HG03060 (cell line): ENCODE measurements at regions not wholly inside any gene's neighbourhood (a gene's known extent, or its start where the extent isn't known, plus 50 kb on each side); places are given as distances from the start of the nearest gene placed in this dataset.

ENCODE experiments used
- ATAC-seq: cut with Tn5 transposase; IDR thresholded peaks from one replicate; pipeline ENCODE4 v1.9.1; 2021; ENCODE audit warnings: low read depth, moderate number of reproducible peaks; ENCODE audit not compliant: unreplicated experiment

GRCh38 chr6:8764733-8765132 lies 329.4 kb upstream of the SLC35B3 start:
- no peak for ATAC-seq

GRCh38 chr6:8760951-8761350 lies 325.6 kb upstream of the SLC35B3 start:
- ATAC-seq: no peak

- ATAC-seq: no peak
Measured at GRCh38 chr6:8758412-8758811, 323.1 kb upstream of the SLC35B3 start.

GRCh38 chr6:8750627-8751026 lies 315.3 kb upstream of the SLC35B3 start:
- ATAC-seq: no peak

- no peak for ATAC-seq
Measured at GRCh38 chr6:8749465-8749864, 314.1 kb upstream of the SLC35B3 start.

GRCh38 chr6:8743170-8743745 lies 307.9 kb upstream of the SLC35B3 start:
- ATAC-seq: peak; percentile 74

GRCh38 chr6:8739454-8739853 lies 304.1 kb upstream of the SLC35B3 start:
- ATAC-seq: no peak

- no peak for ATAC-seq
Measured at GRCh38 chr6:8738951-8739350, 303.6 kb upstream of the SLC35B3 start.

GRCh38 chr6:8736156-8736895 lies 301.0 kb upstream of the SLC35B3 start:
- ATAC-seq: no peak

- ATAC-seq: no peak
Measured at GRCh38 chr6:8733879-8734278, 298.5 kb upstream of the SLC35B3 start.

GRCh38 chr6:8731874-8732273 lies 296.5 kb upstream of the SLC35B3 start:
- ATAC-seq: no peak

GRCh38 chr6:8710668-8711431 lies 275.5 kb upstream of the SLC35B3 start:
- no peak for ATAC-seq

- no peak for ATAC-seq
Measured at GRCh38 chr6:8707956-8708772, 272.8 kb upstream of the SLC35B3 start.

GRCh38 chr6:8707369-8707768 lies 272.0 kb upstream of the SLC35B3 start:
- ATAC-seq: no peak

GRCh38 chr6:8705435-8706020 lies 270.2 kb upstream of the SLC35B3 start:
- no peak for ATAC-seq

- ATAC-seq: no peak
Measured at GRCh38 chr6:8703059-8703458, 267.7 kb upstream of the SLC35B3 start.

GRCh38 chr6:8688821-8689220 lies 253.5 kb upstream of the SLC35B3 start:
- no peak for ATAC-seq

GRCh38 chr6:8686077-8686476 lies 250.7 kb upstream of the SLC35B3 start:
- no peak for ATAC-seq

- ATAC-seq: no peak
Measured at GRCh38 chr6:8683204-8683603, 247.9 kb upstream of the SLC35B3 start.

GRCh38 chr6:8679823-8680222 lies 244.5 kb upstream of the SLC35B3 start:
- ATAC-seq: no peak
